NCI-H2196 treated with DMSO at 0.1 percent for 48 hours (cell line): ENCODE measurements at regions not wholly inside any gene's neighbourhood (a gene's known extent, or its start where the extent isn't known, plus 50 kb on each side); places are given as distances from the start of the nearest gene placed in this dataset.
"Not testable (repeated sequence)": the region's sequence is repeated elsewhere in the genome, so short reads cannot be mapped to it uniquely, and the experiment has no call there.

Experiments
- DNase-seq: peaks from one replicate; lab custom pipeline; 2025; ENCODE audit not compliant: unreplicated experiment; lab: John Stamatoyannopoulos, UW

GRCh38 chr13:106104281-106104901 is 431.1 kb downstream of the EFNB2 start:
- DNase-seq, result no peak

- no peak for DNase-seq
Measured at GRCh38 chr13:106103779-106104178, 431.7 kb downstream of the EFNB2 start.

- DNase-seq, result no peak
Measured at GRCh38 chr13:106102786-106103185, 432.7 kb downstream of the EFNB2 start.

GRCh38 chr13:106101201-106101600 is 434.3 kb downstream of the EFNB2 start:
- DNase-seq, result no peak

GRCh38 chr13:106100171-106100919 is 435.1 kb downstream of the EFNB2 start:
- no peak for DNase-seq

GRCh38 chr13:106099765-106100164 is 435.7 kb downstream of the EFNB2 start:
- DNase-seq, result no peak

GRCh38 chr13:106098778-106099177 is 436.7 kb downstream of the EFNB2 start:
- DNase-seq, result no peak

- no peak for DNase-seq
Measured at GRCh38 chr13:106096661-106097092, 438.8 kb downstream of the EFNB2 start.

- no peak for DNase-seq
Measured at GRCh38 chr13:106095919-106096318, 439.5 kb downstream of the EFNB2 start.

GRCh38 chr13:106095406-106095805 is 440.1 kb downstream of the EFNB2 start:
- no peak for DNase-seq

- no peak for DNase-seq
Measured at GRCh38 chr13:106090001-106090400, 445.5 kb downstream of the EFNB2 start.

- DNase-seq, result no peak
Measured at GRCh38 chr13:106089261-106089980, 446.0 kb downstream of the EFNB2 start.

GRCh38 chr13:106088085-106088484 is 447.4 kb downstream of the EFNB2 start:
- no peak for DNase-seq

GRCh38 chr13:106087201-106087600 is 448.3 kb downstream of the EFNB2 start:
- DNase-seq, result no peak

- DNase-seq, result no peak
Measured at GRCh38 chr13:106083620-106084350, 451.7 kb downstream of the EFNB2 start.

GRCh38 chr13:106081221-106081620 is 454.2 kb downstream of the EFNB2 start:
- not testable (repeated sequence) for DNase-seq

- DNase-seq, result no peak
Measured at GRCh38 chr13:106078191-106078590, 457.3 kb downstream of the EFNB2 start.

GRCh38 chr13:106077017-106077416 is 458.4 kb downstream of the EFNB2 start:
- no peak for DNase-seq

GRCh38 chr13:106072014-106072413 is 463.4 kb downstream of the EFNB2 start:
- no peak for DNase-seq

- DNase-seq, result no peak
Measured at GRCh38 chr13:106063591-106064313, 471.7 kb downstream of the EFNB2 start.

GRCh38 chr13:106061781-106062180 is 473.7 kb downstream of the EFNB2 start:
- DNase-seq, result no peak
